WTC11 (cell line): ENCODE measurements at regions not wholly inside any gene's neighbourhood (a gene's known extent, or its start where the extent isn't known, plus 50 kb on each side); places are given as distances from the start of the nearest gene placed in this dataset.

ENCODE experiments used
- ATAC-seq: fragments of 200-7000 bp; cut with Tn5 transposase; 2 replicates; pipeline ENCODE4 v1.10.0; 2021; ENCODE audit warnings: mild to moderate bottlenecking, moderate library complexity
- CTCF ChIA-PET: fragments of 300-600 bp; sonication (Branson Sonifier 250); formaldehyde crosslinking; loops from one replicate; lab custom pipeline; 2021; ENCODE audit warnings: antibody characterized with exemption; lab: Charles Lee
- POLR2A ChIA-PET: fragments of 350-600 bp; sonication (Branson Sonifier 250); formaldehyde crosslinking; loops from one replicate; lab custom pipeline; 2021; ENCODE audit warnings: antibody characterized with exemption; lab: Charles Lee
- DNase-seq: peaks from one replicate; pipeline ENCODE4 v3.0.0; 2021; ENCODE audit warnings: low spot score
- H3K27ac Mint-ChIP-seq: 2 replicates; pipeline ENCODE4 v1.8.0; 2021; ENCODE audit warnings: mixed read lengths
- H3K27me3 Mint-ChIP-seq: 2 replicates; pipeline ENCODE4 v1.8.0; 2021; ENCODE audit warnings: low read depth, mild to moderate bottlenecking, moderate library complexity, mixed read lengths
- H3K36me3 Mint-ChIP-seq: 2 replicates; pipeline ENCODE4 v1.8.0; 2021; ENCODE audit warnings: mixed read lengths
- H3K4me1 Mint-ChIP-seq: 2 replicates; pipeline ENCODE4 v1.8.0; 2022; ENCODE audit warnings: mixed read lengths
- H3K4me3 Mint-ChIP-seq: 2 replicates; pipeline ENCODE4 v1.8.0; 2021; ENCODE audit warnings: mild to moderate bottlenecking, moderate library complexity, mixed read lengths
- H3K9me3 Mint-ChIP-seq: 2 replicates; pipeline ENCODE4 v1.8.0; 2021; ENCODE audit warnings: mixed read lengths
- ELF4 ChIP-seq: sonication (generic); formaldehyde crosslinking; IDR thresholded peaks from 2 replicates; pipeline ENCODE4 v1.8.1; 2022; ENCODE audit warnings: low read depth, mild to moderate bottlenecking, moderate library complexity, missing genetic modification reagents
- GTF2I ChIP-seq: fragments of 250-450 bp; sonication (Bioruptor Pico); conservative IDR thresholded peaks from 2 replicates; pipeline ENCODE4 v1.4.0; 2021; ENCODE audit warnings: mild to moderate bottlenecking
- JUN ChIP-seq: sonication (generic); formaldehyde crosslinking; IDR thresholded peaks from 2 replicates; pipeline ENCODE4 v1.8.0; 2023; ENCODE audit warnings: mild to moderate bottlenecking, missing genetic modification reagents
- MXD4 ChIP-seq: fragments of 250-450 bp; sonication (Bioruptor Pico); IDR thresholded peaks from 2 replicates; pipeline ENCODE4 v1.8.0; 2021; ENCODE audit warnings: mild to moderate bottlenecking, moderate library complexity, borderline replicate concordance
- NFYB ChIP-seq: sonication (generic); formaldehyde crosslinking; conservative IDR thresholded peaks from 2 replicates; pipeline ENCODE4 v1.8.0; 2022; ENCODE audit warnings: low read depth, missing genetic modification reagents
- NR2C2 ChIP-seq: sonication (generic); formaldehyde crosslinking; IDR thresholded peaks from 2 replicates; pipeline ENCODE4 v1.8.0; 2022; ENCODE audit warnings: mild to moderate bottlenecking, missing genetic modification reagents
- SOX15 ChIP-seq: fragments of 250-450 bp; sonication (Bioruptor Pico); IDR thresholded peaks from 2 replicates; pipeline ENCODE4 v1.9.0; 2021; ENCODE audit warnings: mild to moderate bottlenecking
- ZNF232 ChIP-seq: sonication (generic); formaldehyde crosslinking; IDR thresholded peaks from 2 replicates; pipeline ENCODE4 v1.8.0; 2022; ENCODE audit warnings: mild to moderate bottlenecking, missing genetic modification reagents
- ZNF396 ChIP-seq: fragments of 250-450 bp; sonication (Bioruptor Pico); IDR thresholded peaks from 2 replicates; pipeline ENCODE4 v1.8.0; 2021; ENCODE audit warnings: mild to moderate bottlenecking, moderate library complexity, borderline replicate concordance
- TF ChIP-seq, protein P1 (sequence below): sonication (generic); formaldehyde crosslinking; IDR thresholded peaks from 2 replicates; pipeline ENCODE4 v1.8.0; 2022; ENCODE audit warnings: mild to moderate bottlenecking, missing genetic modification reagents
- TF ChIP-seq, protein P2 (sequence below): fragments of 200-600 bp; IDR thresholded peaks from 2 replicates; pipeline ENCODE4 v1.8.0; 2022; ENCODE audit warnings: antibody characterized with exemption
- TF ChIP-seq, protein P3 (sequence below): sonication (generic); formaldehyde crosslinking; IDR thresholded peaks from 2 replicates; pipeline ENCODE4 v1.8.1; 2022; ENCODE audit warnings: missing genetic modification reagents, borderline replicate concordance
- TF ChIP-seq, protein P4 (sequence below): sonication (generic); formaldehyde crosslinking; IDR thresholded peaks from 2 replicates; pipeline ENCODE4 v1.8.0; 2023; ENCODE audit warnings: missing genetic modification reagents
- TF ChIP-seq, protein P5 (sequence below): sonication (generic); formaldehyde crosslinking; IDR thresholded peaks from 2 replicates; pipeline ENCODE4 v1.8.0; 2023; ENCODE audit warnings: mild to moderate bottlenecking, missing genetic modification reagents
- TF ChIP-seq, protein P6 (sequence below): fragments of 250-450 bp; sonication (Bioruptor Pico); IDR thresholded peaks from 2 replicates; pipeline ENCODE4 v1.9.0; 2021; ENCODE audit warnings: mild to moderate bottlenecking, borderline replicate concordance
- TF ChIP-seq, protein P7 (sequence below): sonication (generic); formaldehyde crosslinking; IDR thresholded peaks from 2 replicates; pipeline ENCODE4 v1.8.1; 2023; ENCODE audit warnings: mild to moderate bottlenecking, missing genetic modification reagents

DNA sequence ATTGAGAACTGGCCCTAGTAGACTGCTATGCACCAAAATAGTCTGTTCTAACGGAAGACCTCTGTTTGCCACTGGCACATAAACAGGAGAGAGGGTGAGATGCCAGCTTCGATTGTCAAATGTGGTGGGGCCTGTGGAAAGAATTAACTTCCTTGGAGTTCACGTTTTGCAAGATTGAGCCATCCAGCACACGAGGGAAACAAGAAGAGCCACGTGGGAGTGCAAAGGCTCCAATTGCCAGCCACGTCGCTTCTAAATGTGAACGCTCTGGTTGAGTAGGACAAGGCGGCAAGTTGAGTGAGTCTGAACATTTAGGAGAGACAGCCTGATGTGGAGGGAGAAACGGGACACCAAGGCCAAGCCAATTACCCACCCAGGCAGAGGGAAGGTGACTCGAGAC lies 409.1 kb downstream of the FGF9 start:
- Mint-ChIP-seq H3K4me1 (peaks cover 25% of the 10 kb centered on the region), H3K27me3 (peaks cover 56% of the 10 kb centered on the region), H3K27ac (no peak overlapping the region), H3K9me3 (no peaks in the 10 kb centered on the region), H3K4me3 (no peak overlapping the region), H3K36me3 (no peaks in the 10 kb centered on the region)
- TF ChIP-seq, protein P1, sequence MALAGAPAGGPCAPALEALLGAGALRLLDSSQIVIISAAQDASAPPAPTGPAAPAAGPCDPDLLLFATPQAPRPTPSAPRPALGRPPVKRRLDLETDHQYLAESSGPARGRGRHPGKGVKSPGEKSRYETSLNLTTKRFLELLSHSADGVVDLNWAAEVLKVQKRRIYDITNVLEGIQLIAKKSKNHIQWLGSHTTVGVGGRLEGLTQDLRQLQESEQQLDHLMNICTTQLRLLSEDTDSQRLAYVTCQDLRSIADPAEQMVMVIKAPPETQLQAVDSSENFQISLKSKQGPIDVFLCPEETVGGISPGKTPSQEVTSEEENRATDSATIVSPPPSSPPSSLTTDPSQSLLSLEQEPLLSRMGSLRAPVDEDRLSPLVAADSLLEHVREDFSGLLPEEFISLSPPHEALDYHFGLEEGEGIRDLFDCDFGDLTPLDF, result no peak
- TF ChIP-seq NFYB (CRISPR knock-in tag), result no peak
- TF ChIP-seq, protein P2, sequence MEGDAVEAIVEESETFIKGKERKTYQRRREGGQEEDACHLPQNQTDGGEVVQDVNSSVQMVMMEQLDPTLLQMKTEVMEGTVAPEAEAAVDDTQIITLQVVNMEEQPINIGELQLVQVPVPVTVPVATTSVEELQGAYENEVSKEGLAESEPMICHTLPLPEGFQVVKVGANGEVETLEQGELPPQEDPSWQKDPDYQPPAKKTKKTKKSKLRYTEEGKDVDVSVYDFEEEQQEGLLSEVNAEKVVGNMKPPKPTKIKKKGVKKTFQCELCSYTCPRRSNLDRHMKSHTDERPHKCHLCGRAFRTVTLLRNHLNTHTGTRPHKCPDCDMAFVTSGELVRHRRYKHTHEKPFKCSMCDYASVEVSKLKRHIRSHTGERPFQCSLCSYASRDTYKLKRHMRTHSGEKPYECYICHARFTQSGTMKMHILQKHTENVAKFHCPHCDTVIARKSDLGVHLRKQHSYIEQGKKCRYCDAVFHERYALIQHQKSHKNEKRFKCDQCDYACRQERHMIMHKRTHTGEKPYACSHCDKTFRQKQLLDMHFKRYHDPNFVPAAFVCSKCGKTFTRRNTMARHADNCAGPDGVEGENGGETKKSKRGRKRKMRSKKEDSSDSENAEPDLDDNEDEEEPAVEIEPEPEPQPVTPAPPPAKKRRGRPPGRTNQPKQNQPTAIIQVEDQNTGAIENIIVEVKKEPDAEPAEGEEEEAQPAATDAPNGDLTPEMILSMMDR, result no peak
- TF ChIP-seq ZNF232 (CRISPR knock-in tag), result no peak
- TF ChIP-seq, protein P3, sequence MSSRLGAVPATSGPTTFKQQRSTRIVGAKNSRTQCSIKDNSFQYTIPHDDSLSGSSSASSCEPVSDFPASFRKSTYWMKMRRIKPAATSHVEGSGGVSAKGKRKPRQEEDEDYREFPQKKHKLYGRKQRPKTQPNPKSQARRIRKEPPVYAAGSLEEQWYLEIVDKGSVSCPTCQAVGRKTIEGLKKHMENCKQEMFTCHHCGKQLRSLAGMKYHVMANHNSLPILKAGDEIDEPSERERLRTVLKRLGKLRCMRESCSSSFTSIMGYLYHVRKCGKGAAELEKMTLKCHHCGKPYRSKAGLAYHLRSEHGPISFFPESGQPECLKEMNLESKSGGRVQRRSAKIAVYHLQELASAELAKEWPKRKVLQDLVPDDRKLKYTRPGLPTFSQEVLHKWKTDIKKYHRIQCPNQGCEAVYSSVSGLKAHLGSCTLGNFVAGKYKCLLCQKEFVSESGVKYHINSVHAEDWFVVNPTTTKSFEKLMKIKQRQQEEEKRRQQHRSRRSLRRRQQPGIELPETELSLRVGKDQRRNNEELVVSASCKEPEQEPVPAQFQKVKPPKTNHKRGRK, result no peak
- TF ChIP-seq ELF4, result no peak
- no peak for TF ChIP-seq JUN (CRISPR knock-in tag)
- TF ChIP-seq, protein P4, sequence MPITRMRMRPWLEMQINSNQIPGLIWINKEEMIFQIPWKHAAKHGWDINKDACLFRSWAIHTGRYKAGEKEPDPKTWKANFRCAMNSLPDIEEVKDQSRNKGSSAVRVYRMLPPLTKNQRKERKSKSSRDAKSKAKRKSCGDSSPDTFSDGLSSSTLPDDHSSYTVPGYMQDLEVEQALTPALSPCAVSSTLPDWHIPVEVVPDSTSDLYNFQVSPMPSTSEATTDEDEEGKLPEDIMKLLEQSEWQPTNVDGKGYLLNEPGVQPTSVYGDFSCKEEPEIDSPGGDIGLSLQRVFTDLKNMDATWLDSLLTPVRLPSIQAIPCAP, result no peak
- no peak for TF ChIP-seq GTF2I (CRISPR knock-in tag)
- TF ChIP-seq SOX15 (CRISPR knock-in tag), result no peak
- TF ChIP-seq, protein P5, sequence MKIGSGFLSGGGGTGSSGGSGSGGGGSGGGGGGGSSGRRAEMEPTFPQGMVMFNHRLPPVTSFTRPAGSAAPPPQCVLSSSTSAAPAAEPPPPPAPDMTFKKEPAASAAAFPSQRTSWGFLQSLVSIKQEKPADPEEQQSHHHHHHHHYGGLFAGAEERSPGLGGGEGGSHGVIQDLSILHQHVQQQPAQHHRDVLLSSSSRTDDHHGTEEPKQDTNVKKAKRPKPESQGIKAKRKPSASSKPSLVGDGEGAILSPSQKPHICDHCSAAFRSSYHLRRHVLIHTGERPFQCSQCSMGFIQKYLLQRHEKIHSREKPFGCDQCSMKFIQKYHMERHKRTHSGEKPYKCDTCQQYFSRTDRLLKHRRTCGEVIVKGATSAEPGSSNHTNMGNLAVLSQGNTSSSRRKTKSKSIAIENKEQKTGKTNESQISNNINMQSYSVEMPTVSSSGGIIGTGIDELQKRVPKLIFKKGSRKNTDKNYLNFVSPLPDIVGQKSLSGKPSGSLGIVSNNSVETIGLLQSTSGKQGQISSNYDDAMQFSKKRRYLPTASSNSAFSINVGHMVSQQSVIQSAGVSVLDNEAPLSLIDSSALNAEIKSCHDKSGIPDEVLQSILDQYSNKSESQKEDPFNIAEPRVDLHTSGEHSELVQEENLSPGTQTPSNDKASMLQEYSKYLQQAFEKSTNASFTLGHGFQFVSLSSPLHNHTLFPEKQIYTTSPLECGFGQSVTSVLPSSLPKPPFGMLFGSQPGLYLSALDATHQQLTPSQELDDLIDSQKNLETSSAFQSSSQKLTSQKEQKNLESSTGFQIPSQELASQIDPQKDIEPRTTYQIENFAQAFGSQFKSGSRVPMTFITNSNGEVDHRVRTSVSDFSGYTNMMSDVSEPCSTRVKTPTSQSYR (CRISPR knock-in tag), result no peak
- TF ChIP-seq MXD4 (CRISPR knock-in tag), result no peak
- TF ChIP-seq, protein P6, sequence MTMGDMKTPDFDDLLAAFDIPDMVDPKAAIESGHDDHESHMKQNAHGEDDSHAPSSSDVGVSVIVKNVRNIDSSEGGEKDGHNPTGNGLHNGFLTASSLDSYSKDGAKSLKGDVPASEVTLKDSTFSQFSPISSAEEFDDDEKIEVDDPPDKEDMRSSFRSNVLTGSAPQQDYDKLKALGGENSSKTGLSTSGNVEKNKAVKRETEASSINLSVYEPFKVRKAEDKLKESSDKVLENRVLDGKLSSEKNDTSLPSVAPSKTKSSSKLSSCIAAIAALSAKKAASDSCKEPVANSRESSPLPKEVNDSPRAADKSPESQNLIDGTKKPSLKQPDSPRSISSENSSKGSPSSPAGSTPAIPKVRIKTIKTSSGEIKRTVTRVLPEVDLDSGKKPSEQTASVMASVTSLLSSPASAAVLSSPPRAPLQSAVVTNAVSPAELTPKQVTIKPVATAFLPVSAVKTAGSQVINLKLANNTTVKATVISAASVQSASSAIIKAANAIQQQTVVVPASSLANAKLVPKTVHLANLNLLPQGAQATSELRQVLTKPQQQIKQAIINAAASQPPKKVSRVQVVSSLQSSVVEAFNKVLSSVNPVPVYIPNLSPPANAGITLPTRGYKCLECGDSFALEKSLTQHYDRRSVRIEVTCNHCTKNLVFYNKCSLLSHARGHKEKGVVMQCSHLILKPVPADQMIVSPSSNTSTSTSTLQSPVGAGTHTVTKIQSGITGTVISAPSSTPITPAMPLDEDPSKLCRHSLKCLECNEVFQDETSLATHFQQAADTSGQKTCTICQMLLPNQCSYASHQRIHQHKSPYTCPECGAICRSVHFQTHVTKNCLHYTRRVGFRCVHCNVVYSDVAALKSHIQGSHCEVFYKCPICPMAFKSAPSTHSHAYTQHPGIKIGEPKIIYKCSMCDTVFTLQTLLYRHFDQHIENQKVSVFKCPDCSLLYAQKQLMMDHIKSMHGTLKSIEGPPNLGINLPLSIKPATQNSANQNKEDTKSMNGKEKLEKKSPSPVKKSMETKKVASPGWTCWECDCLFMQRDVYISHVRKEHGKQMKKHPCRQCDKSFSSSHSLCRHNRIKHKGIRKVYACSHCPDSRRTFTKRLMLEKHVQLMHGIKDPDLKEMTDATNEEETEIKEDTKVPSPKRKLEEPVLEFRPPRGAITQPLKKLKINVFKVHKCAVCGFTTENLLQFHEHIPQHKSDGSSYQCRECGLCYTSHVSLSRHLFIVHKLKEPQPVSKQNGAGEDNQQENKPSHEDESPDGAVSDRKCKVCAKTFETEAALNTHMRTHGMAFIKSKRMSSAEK (CRISPR knock-in tag), result no peak
- TF ChIP-seq, protein P7, sequence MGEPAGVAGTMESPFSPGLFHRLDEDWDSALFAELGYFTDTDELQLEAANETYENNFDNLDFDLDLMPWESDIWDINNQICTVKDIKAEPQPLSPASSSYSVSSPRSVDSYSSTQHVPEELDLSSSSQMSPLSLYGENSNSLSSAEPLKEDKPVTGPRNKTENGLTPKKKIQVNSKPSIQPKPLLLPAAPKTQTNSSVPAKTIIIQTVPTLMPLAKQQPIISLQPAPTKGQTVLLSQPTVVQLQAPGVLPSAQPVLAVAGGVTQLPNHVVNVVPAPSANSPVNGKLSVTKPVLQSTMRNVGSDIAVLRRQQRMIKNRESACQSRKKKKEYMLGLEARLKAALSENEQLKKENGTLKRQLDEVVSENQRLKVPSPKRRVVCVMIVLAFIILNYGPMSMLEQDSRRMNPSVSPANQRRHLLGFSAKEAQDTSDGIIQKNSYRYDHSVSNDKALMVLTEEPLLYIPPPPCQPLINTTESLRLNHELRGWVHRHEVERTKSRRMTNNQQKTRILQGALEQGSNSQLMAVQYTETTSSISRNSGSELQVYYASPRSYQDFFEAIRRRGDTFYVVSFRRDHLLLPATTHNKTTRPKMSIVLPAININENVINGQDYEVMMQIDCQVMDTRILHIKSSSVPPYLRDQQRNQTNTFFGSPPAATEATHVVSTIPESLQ (CRISPR knock-in tag), result no peak
- TF ChIP-seq ZNF396 (CRISPR knock-in tag), result no peak
- TF ChIP-seq NR2C2 (CRISPR knock-in tag), result no peak
- ATAC-seq, result no peak
- DNase-seq, result no peak
- CTCF ChIA-PET, result no interaction called here
- POLR2A ChIA-PET, result no interaction called here
